GM12875 (cell line): ENCODE measurements at regions not wholly inside any gene's neighbourhood (a gene's known extent, or its start where the extent isn't known, plus 50 kb on each side); places are given as distances from the start of the nearest gene placed in this dataset.

Experiments used
- H3K4me3 ChIP-seq: one replicate; pipeline ENCODE4 v1.5.1; 2011; ENCODE audit warnings: low read depth, low read length, control low read depth
- TF ChIP-seq, protein P1 (sequence below): IDR thresholded peaks from 2 replicates; pipeline ENCODE4 v1.5.1; 2011; ENCODE audit warnings: low read depth, mild to moderate bottlenecking, control low read depth, inconsistent platforms, low read length, moderate library complexity, borderline replicate concordance; ENCODE audit not compliant: insufficient read depth

DNA sequence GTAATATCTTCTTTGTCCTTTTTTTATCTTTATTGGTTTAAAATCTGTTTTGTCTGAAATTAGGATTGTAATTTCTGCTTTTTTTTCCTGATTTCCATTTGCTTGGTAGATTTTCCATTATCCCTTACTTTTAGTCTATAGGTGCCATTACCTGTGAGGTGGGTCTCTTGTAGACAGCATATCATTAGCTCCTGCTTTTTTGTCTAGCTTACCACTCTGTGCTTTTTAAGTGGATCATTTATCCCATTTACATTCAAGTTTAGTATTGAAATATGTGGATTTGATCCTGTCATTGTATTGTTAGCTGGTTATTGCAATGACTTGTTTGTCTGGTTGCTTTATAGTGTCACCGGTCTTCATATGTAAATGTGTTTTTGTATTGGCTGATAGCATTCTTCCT, 958.6 kb upstream of the SLIT2 start:
- TF ChIP-seq, protein P1, sequence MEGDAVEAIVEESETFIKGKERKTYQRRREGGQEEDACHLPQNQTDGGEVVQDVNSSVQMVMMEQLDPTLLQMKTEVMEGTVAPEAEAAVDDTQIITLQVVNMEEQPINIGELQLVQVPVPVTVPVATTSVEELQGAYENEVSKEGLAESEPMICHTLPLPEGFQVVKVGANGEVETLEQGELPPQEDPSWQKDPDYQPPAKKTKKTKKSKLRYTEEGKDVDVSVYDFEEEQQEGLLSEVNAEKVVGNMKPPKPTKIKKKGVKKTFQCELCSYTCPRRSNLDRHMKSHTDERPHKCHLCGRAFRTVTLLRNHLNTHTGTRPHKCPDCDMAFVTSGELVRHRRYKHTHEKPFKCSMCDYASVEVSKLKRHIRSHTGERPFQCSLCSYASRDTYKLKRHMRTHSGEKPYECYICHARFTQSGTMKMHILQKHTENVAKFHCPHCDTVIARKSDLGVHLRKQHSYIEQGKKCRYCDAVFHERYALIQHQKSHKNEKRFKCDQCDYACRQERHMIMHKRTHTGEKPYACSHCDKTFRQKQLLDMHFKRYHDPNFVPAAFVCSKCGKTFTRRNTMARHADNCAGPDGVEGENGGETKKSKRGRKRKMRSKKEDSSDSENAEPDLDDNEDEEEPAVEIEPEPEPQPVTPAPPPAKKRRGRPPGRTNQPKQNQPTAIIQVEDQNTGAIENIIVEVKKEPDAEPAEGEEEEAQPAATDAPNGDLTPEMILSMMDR = no peak

DNA sequence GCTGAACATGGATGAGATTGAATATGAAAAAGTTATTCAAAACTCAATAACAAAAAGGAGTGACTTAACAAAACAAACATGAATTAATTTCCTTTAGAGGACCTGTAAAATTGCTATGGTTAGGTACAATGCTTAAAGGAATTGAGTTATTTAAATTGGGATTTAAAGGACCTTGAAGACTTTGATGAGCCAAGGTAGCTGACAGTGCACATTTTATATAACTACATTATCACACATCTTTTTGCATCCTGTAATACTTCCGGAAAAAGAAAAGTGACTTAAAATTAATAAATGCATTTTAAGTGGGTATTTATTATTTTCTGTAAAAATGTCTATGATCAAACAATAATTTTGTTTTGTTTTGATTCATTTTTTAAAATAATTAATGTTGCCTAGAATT, 964.8 kb upstream of the SLIT2 start:
- no peak overlapping the region for H3K4me3 ChIP-seq
- TF ChIP-seq, protein P1 = no peak

More for the DNA sequence above, 958.6 kb upstream of the SLIT2 start:
- no peak overlapping the region for H3K4me3 ChIP-seq

DNA sequence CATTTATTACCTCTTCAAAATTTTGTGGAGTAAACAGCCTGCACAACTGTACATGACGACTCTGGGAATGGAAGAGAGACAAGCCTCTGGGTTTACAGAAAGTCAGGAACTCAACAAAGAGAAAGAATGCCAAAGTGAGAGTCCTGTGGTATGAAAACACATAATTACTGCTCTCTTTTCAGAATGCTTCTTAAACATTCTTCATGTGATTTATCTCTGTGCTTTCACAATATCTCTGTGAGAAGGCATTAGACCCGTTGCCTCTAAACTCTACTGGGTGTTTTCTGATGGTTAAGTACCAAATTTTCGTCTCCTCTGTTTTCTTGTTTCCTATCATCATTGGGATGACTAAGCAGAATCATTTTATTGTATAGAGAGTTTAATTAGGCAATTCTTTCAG, 966.6 kb upstream of the SLIT2 start:
- H3K4me3 ChIP-seq = no peak overlapping the region
- TF ChIP-seq, protein P1 = no peak

DNA sequence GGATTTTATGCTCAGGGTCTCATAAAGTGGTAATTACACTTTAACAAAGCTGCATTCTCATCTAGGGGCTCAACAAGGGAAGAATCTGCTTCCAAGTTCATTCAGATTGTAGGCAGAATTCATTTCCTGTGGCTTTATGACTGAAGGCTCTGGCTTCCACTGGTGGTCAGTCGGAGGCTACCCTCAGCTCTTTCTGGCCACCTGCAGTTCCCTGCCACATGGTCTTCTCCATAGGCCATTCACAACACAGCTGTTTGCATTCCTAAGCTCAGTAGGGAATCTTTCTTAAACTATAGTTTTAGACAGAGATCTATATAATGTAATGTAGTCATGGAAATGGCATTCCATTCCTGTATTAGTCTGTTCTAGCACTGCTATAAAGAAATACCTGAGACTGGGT, 973.0 kb upstream of the SLIT2 start:
- H3K4me3 ChIP-seq = no peak overlapping the region
- TF ChIP-seq, protein P1 = no peak

DNA sequence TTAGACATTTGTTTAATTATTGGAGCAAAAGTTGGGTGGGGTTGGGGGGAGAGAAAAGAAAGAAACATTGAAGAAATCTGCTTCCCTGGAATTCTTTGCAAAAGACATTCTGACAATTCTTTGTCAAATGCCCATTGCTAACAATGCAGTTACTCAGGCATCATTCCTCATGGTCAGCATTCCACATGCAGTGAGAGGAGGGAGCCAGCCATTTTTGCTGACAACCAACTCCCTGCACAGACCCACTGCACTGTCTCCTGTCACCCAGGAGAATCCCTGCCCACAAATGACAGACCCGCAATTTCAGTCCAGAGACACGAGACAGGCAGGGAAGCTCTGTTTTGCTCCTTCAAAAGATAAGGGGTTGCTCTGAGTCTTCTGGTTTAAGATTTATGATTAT, 985.1 kb upstream of the SLIT2 start:
- H3K4me3 ChIP-seq = no peak overlapping the region
- TF ChIP-seq, protein P1 = no peak

DNA sequence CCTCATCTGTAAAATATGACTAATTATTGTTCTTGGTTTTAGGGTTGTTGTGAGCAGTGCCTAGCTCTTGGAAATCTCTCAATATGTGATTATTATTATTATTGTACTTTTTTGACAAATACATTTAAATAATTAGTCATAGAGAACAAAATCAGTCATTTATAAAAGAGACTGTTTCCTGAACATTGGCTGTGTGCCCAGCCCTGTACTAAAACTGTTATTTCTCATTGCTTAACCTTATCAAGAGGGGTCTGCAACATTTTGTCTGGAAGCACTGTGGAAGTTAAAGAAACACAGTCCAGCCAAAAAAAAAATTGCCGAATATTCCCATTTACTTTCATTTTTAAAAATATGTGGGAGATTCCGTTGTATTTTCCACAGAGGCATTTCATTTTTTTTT, 989.2 kb upstream of the SLIT2 start:
- TF ChIP-seq, protein P1 = no peak
- H3K4me3 ChIP-seq = no peak overlapping the region

DNA sequence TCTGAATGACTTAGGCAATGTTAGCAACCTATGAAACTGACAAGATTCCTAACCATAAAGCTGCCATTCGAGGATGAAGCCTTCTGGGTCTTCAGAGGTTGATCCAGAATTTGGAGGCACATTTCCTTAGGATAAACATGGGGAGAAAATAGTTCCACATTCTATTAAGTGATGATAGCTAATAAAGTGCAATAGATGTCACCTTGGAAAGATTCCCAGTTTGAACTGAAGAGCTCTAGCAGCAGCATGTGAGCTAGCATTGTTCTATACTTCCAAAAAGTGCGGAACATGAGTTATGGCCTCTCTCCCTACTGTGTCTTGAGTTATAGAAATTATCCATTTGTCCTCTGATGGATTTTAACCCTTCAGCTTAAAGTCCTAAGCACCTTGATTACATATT, 991.4 kb upstream of the SLIT2 start:
- no peak overlapping the region for H3K4me3 ChIP-seq
- TF ChIP-seq, protein P1 = no peak
